ENCODE measurements at regions not wholly inside any gene's neighbourhood (a gene's known extent, or its start where the extent isn't known, plus 50 kb on each side); places are given as distances from the start of the nearest gene placed in this dataset.

DNA sequence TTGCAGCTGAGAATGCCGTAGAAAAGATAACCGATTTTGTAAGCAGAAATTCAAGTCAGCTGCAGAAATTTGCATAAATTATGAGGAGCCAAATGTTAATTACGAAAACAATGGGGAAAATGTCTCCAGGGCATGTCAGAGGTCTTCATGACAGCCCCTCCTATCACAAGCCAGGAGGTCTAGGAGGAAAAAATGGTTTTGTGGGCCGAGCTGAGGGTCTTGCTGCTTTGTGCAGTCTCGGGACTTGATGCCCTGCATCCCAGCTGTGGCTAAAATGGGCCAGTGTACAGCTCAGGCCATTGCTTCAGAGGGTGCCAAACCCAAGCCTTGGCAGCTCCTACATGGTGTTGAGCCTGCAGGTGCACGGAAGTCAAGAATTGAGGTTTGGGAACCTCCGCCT lies 131.2 kb upstream of the PDE3A start:
- CTCF ChIA-PET = no interaction called here
- no peaks in the 10 kb centered on the region for H3K79me2 ChIP-seq (ENCODE audit: insufficient read depth, low read length)
- H3K4me1 ChIP-seq (ENCODE audit: control insufficient read depth in 1 of 2, insufficient read depth in 2 of 2, low read length in 2 of 2) = no peaks in the 10 kb centered on the region
- DNase-seq (ENCODE audit: low read depth, low spot score) (no peak), ATAC-seq (no peak)
- H3K27ac ChIP-seq (ENCODE audit: low read depth, low read length) = no peak overlapping the region
- no peak overlapping the region for H3K9ac ChIP-seq (ENCODE audit: low read length)
- no peak overlapping the region for H3K4me3 ChIP-seq (replicated peaks in 1 of 2; ENCODE audit: low read depth in 1 of 2, low read length in 2 of 2)
- H2AFZ ChIP-seq (ENCODE audit: low read depth, low read length, poor library complexity, severe bottlenecking) = no peak overlapping the region
- H3K9me3 ChIP-seq (ENCODE audit: control insufficient read depth in 1 of 2, insufficient read depth in 1 of 2, low read depth in 1 of 2, low read length in 2 of 2) = no peaks in the 10 kb centered on the region
- no peaks in the 10 kb centered on the region for H3K36me3 ChIP-seq (ENCODE audit: control insufficient read depth in 1 of 2, insufficient read depth in 2 of 2, low read length in 2 of 2)
- RAD21 ChIA-PET (ENCODE audit: low non-redundant PET in 1 of 2, low total read pairs in 2 of 2, uncharacterized antibody in 2 of 2, unreplicated experiment in 2 of 2) = no interaction called here
- no peaks in the 10 kb centered on the region for H4K20me1 ChIP-seq (ENCODE audit: insufficient read depth)
- no peak overlapping the region for H3K4me2 ChIP-seq (ENCODE audit: low read length)
- H3K9me2 ChIP-seq (ENCODE audit: insufficient read depth) = no peaks in the 10 kb centered on the region
- no peaks in the 10 kb centered on the region for H3K27me3 ChIP-seq (ENCODE audit: insufficient read depth, low read length)
- TF ChIP-seq JUND (IDR thresholded peaks at IDR 0.05) (no peak), ELF1 (IDR thresholded peaks at IDR 0.05; ENCODE audit: borderline replicate concordance, low read depth) (no peak), EZH2 (IDR thresholded peaks at IDR 0.05) (no peak), EZH2phosphoT487 (IDR thresholded peaks at IDR 0.05; ENCODE audit: borderline replicate concordance) (no peak), MAX (IDR thresholded peaks at IDR 0.05) (no peak), EGR1 (IDR thresholded peaks at IDR 0.05; ENCODE audit: low read depth) (no peak), SIN3A (IDR thresholded peaks at IDR 0.05; ENCODE audit: low read depth) (no peak), POLR2A (IDR thresholded peaks at IDR 0.05; ENCODE audit: borderline replicate concordance, extremely low read depth, insufficient read depth, insufficient read length) (no peak), CBX3 (IDR thresholded peaks at IDR 0.05; ENCODE audit: low read depth) (no peak), POLR2AphosphoS5 (IDR thresholded peaks at IDR 0.05; ENCODE audit: low read depth, low read length) (no peak), ZFX (IDR thresholded peaks at IDR 0.05) (no peak), SRF (IDR thresholded peaks at IDR 0.05; ENCODE audit: low read depth) (no peak), YY1 (IDR thresholded peaks at IDR 0.05; ENCODE audit: extremely low read depth, insufficient replicate concordance, low read depth, low read length) (no peak)
- intact Hi-C loops (cut with micrococcal nuclease) = no loop called here
- POLR2A ChIA-PET = no interaction called here
- no TSS peak for BruUV-seq (replicated peaks)

GRCh38 chr12:20245491-20245890 lies 122.8 kb upstream of the PDE3A start:
- POLR2A ChIA-PET = no interaction called here

More at GRCh38 chr12:20245491-20245890, 122.8 kb upstream of the PDE3A start:
- no peak for ATAC-seq
- ChIA-PET RAD21 (ENCODE audit: low non-redundant PET in 1 of 2, low total read pairs in 2 of 2, uncharacterized antibody in 2 of 2, unreplicated experiment in 2 of 2) (no interaction called here), CTCF (no interaction called here)
- Histone ChIP-seq H3K36me3 (ENCODE audit: control insufficient read depth in 1 of 2, insufficient read depth in 2 of 2, low read length in 2 of 2) (no peaks in the 10 kb centered on the region), H3K9me2 (ENCODE audit: insufficient read depth) (no peaks in the 10 kb centered on the region), H3K27me3 (ENCODE audit: insufficient read depth, low read length) (no peaks in the 10 kb centered on the region), H3K4me1 (ENCODE audit: control insufficient read depth in 1 of 2, insufficient read depth in 2 of 2, low read length in 2 of 2) (no peaks in the 10 kb centered on the region), H3K9ac (ENCODE audit: low read length) (no peak overlapping the region), H4K20me1 (ENCODE audit: insufficient read depth) (no peaks in the 10 kb centered on the region), H3K9me3 (ENCODE audit: control insufficient read depth in 1 of 2, insufficient read depth in 1 of 2, low read depth in 1 of 2, low read length in 2 of 2) (no peaks in the 10 kb centered on the region), H3K27ac (ENCODE audit: low read depth, low read length) (no peak overlapping the region), H3K4me2 (ENCODE audit: low read length) (no peak overlapping the region), H3K79me2 (ENCODE audit: insufficient read depth, low read length) (no peaks in the 10 kb centered on the region), H2AFZ (ENCODE audit: low read depth, low read length, poor library complexity, severe bottlenecking) (no peak overlapping the region), H3K4me3 (replicated peaks in 1 of 2; ENCODE audit: low read depth in 1 of 2, low read length in 2 of 2) (no peak overlapping the region)
- TF ChIP-seq POLR2AphosphoS5 (IDR thresholded peaks at IDR 0.05; ENCODE audit: low read depth, low read length) = no peak
- intact Hi-C loops (cut with micrococcal nuclease) = no loop called here
- no TSS peak for BruUV-seq (replicated peaks)
- no peak for DNase-seq (ENCODE audit: low read depth, low spot score)
